ENCODE measurements at regions not wholly inside any gene's neighbourhood (a gene's known extent, or its start where the extent isn't known, plus 50 kb on each side); places are given as distances from the start of the nearest gene placed in this dataset.

GRCh38 chr4:187770345-187770744 lies 225.2 kb upstream of the ZFP42 start:
- DNase-seq (ENCODE audit: low read depth, low spot score), result no peak
- no peaks in the 10 kb centered on the region for H3K9me3 ChIP-seq (ENCODE audit: control insufficient read depth, low read depth, low read length)
- no peak overlapping the region for H3K4me2 ChIP-seq (ENCODE audit: control insufficient read depth, extremely low read depth, insufficient read depth, low read depth, low read length)
- no peaks in the 10 kb centered on the region for H3K27me3 ChIP-seq (ENCODE audit: control insufficient read depth, extremely low read depth, insufficient read depth, low read length)
- no peaks in the 10 kb centered on the region for H3K79me2 ChIP-seq (ENCODE audit: control insufficient read depth, insufficient read depth, low read length)
- no peak overlapping the region for H3K9ac ChIP-seq (ENCODE audit: control insufficient read depth, extremely low read depth, insufficient read depth, low read length)
- TF ChIP-seq EZH2 (IDR thresholded peaks at IDR 0.05; ENCODE audit: low read length) (no peak), CTCF (optimal IDR thresholded peaks at IDR 0.05 in 1 of 3, IDR thresholded peaks at IDR 0.05 in 1 of 3, conservative IDR thresholded peaks at IDR 0.05 in 1 of 3; ENCODE audit: extremely low read depth in 1 of 3, insufficient read depth in 2 of 3, low read length in 3 of 3) (no peak)
- H3K27ac ChIP-seq (ENCODE audit: control insufficient read depth, insufficient read depth, low read length), result no peak overlapping the region
- no peaks in the 10 kb centered on the region for H3K36me3 ChIP-seq (ENCODE audit: control insufficient read depth in 2 of 2, extremely low read depth in 1 of 2, insufficient read depth in 2 of 2, low read length in 2 of 2)
- FAIRE-seq, result no peak
- H2AFZ ChIP-seq (ENCODE audit: control insufficient read depth, low read length), result no peak overlapping the region
- no peaks in the 10 kb centered on the region for H3K9me1 ChIP-seq (ENCODE audit: control insufficient read depth, extremely low read depth, insufficient read depth, low read length)
- H4K20me1 ChIP-seq (ENCODE audit: control insufficient read depth, extremely low read depth, insufficient read depth, low read length), result no peaks in the 10 kb centered on the region
- dilution Hi-C loops (cut with MboI; ENCODE audit: extremely low pct_ligation_motif_present, low sequenced_read_pairs), result no loop called here
- no peaks in the 10 kb centered on the region for H3K4me1 ChIP-seq (ENCODE audit: control insufficient read depth, extremely low read depth, insufficient read depth, low read length)
- no peak overlapping the region for H3K4me3 ChIP-seq (ENCODE audit: control insufficient read depth in 2 of 3, extremely low read depth in 1 of 3, insufficient read depth in 2 of 3, low read depth in 1 of 3, low read length in 3 of 3)

GRCh38 chr4:187777954-187778353 lies 217.6 kb upstream of the ZFP42 start:
- no peaks in the 10 kb centered on the region for H3K27me3 ChIP-seq (ENCODE audit: control insufficient read depth, extremely low read depth, insufficient read depth, low read length)
- no peaks in the 10 kb centered on the region for H3K9me1 ChIP-seq (ENCODE audit: control insufficient read depth, extremely low read depth, insufficient read depth, low read length)
- dilution Hi-C loops (cut with MboI; ENCODE audit: extremely low pct_ligation_motif_present, low sequenced_read_pairs), result no loop called here
- no peak overlapping the region for H2AFZ ChIP-seq (ENCODE audit: control insufficient read depth, low read length)
- H3K4me1 ChIP-seq (ENCODE audit: control insufficient read depth, extremely low read depth, insufficient read depth, low read length), result no peaks in the 10 kb centered on the region
- H3K79me2 ChIP-seq (ENCODE audit: control insufficient read depth, insufficient read depth, low read length), result no peaks in the 10 kb centered on the region
- no peaks in the 10 kb centered on the region for H3K36me3 ChIP-seq (ENCODE audit: control insufficient read depth in 2 of 2, extremely low read depth in 1 of 2, insufficient read depth in 2 of 2, low read length in 2 of 2)
- no peak overlapping the region for H3K4me3 ChIP-seq (ENCODE audit: control insufficient read depth in 2 of 3, extremely low read depth in 1 of 3, insufficient read depth in 2 of 3, low read depth in 1 of 3, low read length in 3 of 3)
- no peak for TF ChIP-seq CTCF (optimal IDR thresholded peaks at IDR 0.05 in 1 of 3, IDR thresholded peaks at IDR 0.05 in 1 of 3, conservative IDR thresholded peaks at IDR 0.05 in 1 of 3; ENCODE audit: extremely low read depth in 1 of 3, insufficient read depth in 2 of 3, low read length in 3 of 3)
- no peak for TF ChIP-seq EZH2 (IDR thresholded peaks at IDR 0.05; ENCODE audit: low read length)
- FAIRE-seq (no peak), DNase-seq (ENCODE audit: low read depth, low spot score) (no peak)
- H3K27ac ChIP-seq (ENCODE audit: control insufficient read depth, insufficient read depth, low read length), result no peak overlapping the region
- no peaks in the 10 kb centered on the region for H3K9me3 ChIP-seq (ENCODE audit: control insufficient read depth, low read depth, low read length)
- no peak overlapping the region for H3K4me2 ChIP-seq (ENCODE audit: control insufficient read depth, extremely low read depth, insufficient read depth, low read depth, low read length)
- no peaks in the 10 kb centered on the region for H4K20me1 ChIP-seq (ENCODE audit: control insufficient read depth, extremely low read depth, insufficient read depth, low read length)
- no peak overlapping the region for H3K9ac ChIP-seq (ENCODE audit: control insufficient read depth, extremely low read depth, insufficient read depth, low read length)
